Lung (tissue), 11 donors: ENCODE measurements at regions not wholly inside any gene's neighbourhood (a gene's known extent, or its start where the extent isn't known, plus 50 kb on each side); places are given as distances from the start of the nearest gene placed in this dataset.

Source experiments
- ATAC-seq: fragments of 200-7000 bp; cut with Tn5 transposase; one replicate; pipeline ENCODE4 v1.9.1; 2020; ENCODE audit warnings: moderate number of reproducible peaks; ENCODE audit not compliant: insufficient read depth, low FRiP score
- DNase-seq, 3 donors: peaks; one replicate each; pipeline ENCODE4 v3.0.0-alpha.2; 2013 to 2017
- H3K27ac ChIP-seq, 2 donors: one replicate each; pipeline ENCODE4 v1.5.1; 2013; ENCODE audit warnings: mild to moderate bottlenecking in 2 of 2, moderate library complexity in 2 of 2, control low read depth in 1 of 2, inconsistent platforms in 1 of 2, low read depth in 1 of 2, low read length in 1 of 2
- H3K27me3 ChIP-seq, 3 donors: one replicate each; pipeline ENCODE4 v1.5.1; 2013; ENCODE audit warnings: low read length in 2 of 3; ENCODE audit not compliant: control insufficient read depth in 3 of 3, insufficient read depth in 3 of 3
- H3K36me3 ChIP-seq, 4 donors: one replicate each; pipeline ENCODE4 v1.5.1; 2013; ENCODE audit warnings: low read length in 4 of 4, mild to moderate bottlenecking in 1 of 4, moderate library complexity in 1 of 4; ENCODE audit not compliant: control insufficient read depth in 4 of 4, insufficient read depth in 4 of 4
- H3K4me1 ChIP-seq, 5 donors: one replicate each; pipeline ENCODE4 v1.5.1; 2013; ENCODE audit warnings: low read length in 5 of 5, mild to moderate bottlenecking in 2 of 5, moderate library complexity in 1 of 5; ENCODE audit not compliant: control insufficient read depth in 5 of 5, insufficient read depth in 5 of 5
- H3K4me3 ChIP-seq: one replicate; pipeline ENCODE4 v1.5.1; 2013; ENCODE audit warnings: mild to moderate bottlenecking, control low read depth, moderate library complexity
- H3K9ac ChIP-seq, 2 donors: one replicate each; pipeline ENCODE4 v1.5.1; 2013; ENCODE audit warnings: low read length in 2 of 2, control low read depth in 1 of 2; ENCODE audit not compliant: insufficient read depth in 1 of 2
- H3K9me3 ChIP-seq, 4 donors: one replicate each; pipeline ENCODE4 v1.5.1; 2013; ENCODE audit warnings: low read length in 3 of 4, mild to moderate bottlenecking in 1 of 4, moderate library complexity in 1 of 4; ENCODE audit not compliant: control insufficient read depth in 4 of 4, insufficient read depth in 3 of 4
- CTCF ChIP-seq: IDR thresholded peaks from 2 replicates; pipeline ENCODE4 v1.5.1; 2012; ENCODE audit warnings: mild to moderate bottlenecking; ENCODE audit errors: control extremely low read depth, extremely low read depth
- WGBS, 2 donors: extraction: QIAGEN DNeasy Blood & Tissue Kit; methylation state at CpG; one replicate each; pipeline ENCODE4 v1.1.7; 2013; 5-methylcytosine and 5-hydroxymethylcytosine counted together
- donor health status: control.
- donor health status: control.
- donor health status: Bipolar disorder and iron deficiency.
- donor health status: healthy.
- donor health status: DM: yes; HTN: yes; CAD: no.

GRCh38 chr10:57874810-57875209, 392.9 kb downstream of the IPMK start:
- Histone ChIP-seq H3K4me1 (no peaks in the 10 kb centered on the region), H3K27ac (no peak overlapping the region), H3K9me3 (no peaks in the 10 kb centered on the region), H3K9ac (no peak overlapping the region), H3K4me3 (no peak overlapping the region), H3K27me3 (no peaks in the 10 kb centered on the region), H3K36me3 (no peaks in the 10 kb centered on the region)
- DNase-seq (no peak), ATAC-seq (no peak)
- 89 to 90% methylated on average over 4 of the region's 4 CpGs for WGBS, 2 donors
- no peak for TF ChIP-seq CTCF

- Histone ChIP-seq H3K9me3 (no peaks in the 10 kb centered on the region), H3K4me1 (no peaks in the 10 kb centered on the region), H3K36me3 (no peaks in the 10 kb centered on the region), H3K9ac (no peak overlapping the region), H3K27ac (no peak overlapping the region), H3K4me3 (no peak overlapping the region), H3K27me3 (no peaks in the 10 kb centered on the region)
- ATAC-seq (no peak), DNase-seq (no peak)
- 24 to 84% methylated on average over 1 of the region's 1 CpG for WGBS, 2 donors
- no peak for TF ChIP-seq CTCF
Observed at GRCh38 chr10:57867241-57867640, 400.5 kb downstream of the IPMK start.

- Histone ChIP-seq H3K9me3 (no peaks in the 10 kb centered on the region), H3K4me3 (no peak overlapping the region), H3K36me3 (no peaks in the 10 kb centered on the region), H3K27me3 (no peaks in the 10 kb centered on the region), H3K9ac (no peak overlapping the region), H3K27ac (no peak overlapping the region), H3K4me1 (no peaks in the 10 kb centered on the region)
- ATAC-seq, result no peak
- no peak for DNase-seq
- no peak for TF ChIP-seq CTCF
- WGBS, 2 donors, result 40 to 61% methylated on average over 2 of the region's 2 CpGs
Observed at GRCh38 chr10:57864765-57865680, 402.7 kb downstream of the IPMK start.
